B cell (primary cell): ENCODE measurements at regions not wholly inside any gene's neighbourhood (a gene's known extent, or its start where the extent isn't known, plus 50 kb on each side); places are given as distances from the start of the nearest gene placed in this dataset.

Experiments
- ATAC-seq: fragments of 200-7000 bp; cut with Tn5 transposase; one replicate; pipeline ENCODE4 v1.10.0; 2021; ENCODE audit warnings: low read depth, mild to moderate bottlenecking, moderate number of reproducible peaks, moderate library complexity
- CTCF ChIA-PET: fragments of 350-600 bp; sonication (Branson Sonifier 250); formaldehyde crosslinking; loops from one replicate; lab custom pipeline; 2021; ENCODE audit warnings: antibody characterized with exemption, inconsistent platforms; lab: Charles Lee
- POLR2A ChIA-PET: fragments of 350-600 bp; sonication (Branson Sonifier 250); formaldehyde crosslinking; loops from one replicate; lab custom pipeline; 2021; ENCODE audit warnings: antibody characterized with exemption; lab: Charles Lee
- DNase-seq: peaks from one replicate; pipeline ENCODE4 v3.0.0; 2013
- H2AFZ ChIP-seq: 2 replicates; pipeline ENCODE4 v1.6.1; 2012; ENCODE audit warnings: mild to moderate bottlenecking, low read depth, low read length; ENCODE audit not compliant: insufficient read depth, poor library complexity, severe bottlenecking
- H3K27ac ChIP-seq, 2 donors: 1 replicate in 1 of 2; 2 replicates in 1 of 2; pipeline ENCODE4 v1.5.1; 2012 to 2013; ENCODE audit warnings: low read length in 2 of 2, mild to moderate bottlenecking in 2 of 2, moderate library complexity in 1 of 2
- H3K27me3 ChIP-seq, 4 experiments: fragments of 200-600 bp in 1 of 4; sonication (generic) in 1 of 4; replicated peaks in 1 of 4; 1 replicate in 2 of 4; 2 replicates in 2 of 4; pipeline versions ENCODE4 v1.6.1 to v1.7.0; 2013 to 2016; ENCODE audit warnings: low read length in 3 of 4, mild to moderate bottlenecking in 2 of 4, mixed read lengths in 1 of 4, moderate library complexity in 1 of 4; ENCODE audit not compliant: insufficient read depth in 4 of 4, control insufficient read depth in 3 of 4; ENCODE audit errors: control extremely low read depth in 1 of 4
- H3K36me3 ChIP-seq, 2 experiments: replicated peaks in 1 of 2; 1 replicate in 1 of 2; 2 replicates in 1 of 2; pipeline versions ENCODE4 v1.6.1 to v1.7.1; 2013; ENCODE audit warnings: low read length in 1 of 2; ENCODE audit not compliant: insufficient read depth in 2 of 2, control insufficient read depth in 1 of 2; ENCODE audit errors: control extremely low read depth in 1 of 2, extremely low read depth in 1 of 2
- H3K4me1 ChIP-seq, 2 donors: fragments of 200-600 bp in 1 of 2; sonication (generic) in 1 of 2; 1 replicate in 1 of 2; 2 replicates in 1 of 2; pipeline versions ENCODE4 v1.5.1 to v1.6.1; 2013 to 2017; ENCODE audit warnings: low read length in 2 of 2; ENCODE audit not compliant: control insufficient read depth in 2 of 2, insufficient read depth in 2 of 2
- H3K4me2 ChIP-seq: replicated peaks from 2 replicates; pipeline ENCODE3; 2012; ENCODE audit warnings: mild to moderate bottlenecking, low read depth, low read length; ENCODE audit not compliant: poor library complexity, severe bottlenecking
- H3K4me3 ChIP-seq, 5 experiments: fragments of 200-600 bp in 1 of 5; sonication (generic) in 1 of 5; 1 replicate in 3 of 5; 2 replicates in 2 of 5; pipeline versions ENCODE4 v1.5.1 to v1.7.0; 2011 to 2016; ENCODE audit warnings: low read length in 4 of 5, mild to moderate bottlenecking in 4 of 5, low read depth in 2 of 5, control low read depth in 1 of 5, moderate library complexity in 1 of 5; ENCODE audit not compliant: insufficient read depth in 1 of 5; ENCODE audit errors: control extremely low read depth in 1 of 5, extremely low read depth in 1 of 5
- H3K79me2 ChIP-seq: fragments of 200-600 bp; sonication (generic); one replicate; pipeline ENCODE4 v1.6.0; 2016; ENCODE audit warnings: low read length; ENCODE audit not compliant: control insufficient read depth, insufficient read depth
- H3K9ac ChIP-seq: fragments of 200-600 bp; sonication (generic); 2 replicates; pipeline ENCODE4 v1.6.1; 2017; ENCODE audit warnings: mild to moderate bottlenecking, low read length, moderate library complexity
- H3K9me3 ChIP-seq, 3 donors: one replicate each; pipeline versions ENCODE4 v1.6.1 to v1.7.1; 2013; ENCODE audit warnings: low read length in 2 of 3; ENCODE audit not compliant: control insufficient read depth in 2 of 3, insufficient read depth in 1 of 3; ENCODE audit errors: control extremely low read depth in 1 of 3
- H4K20me1 ChIP-seq: 2 replicates; pipeline ENCODE4 v1.6.0; 2012; ENCODE audit warnings: mild to moderate bottlenecking, low read length; ENCODE audit not compliant: insufficient read depth, control insufficient read depth, poor library complexity, severe bottlenecking
- H3K27ac Mint-ChIP-seq: one replicate; pipeline ENCODE4 v1.8.0; 2021; ENCODE audit warnings: mixed read lengths
- H3K27me3 Mint-ChIP-seq: one replicate; pipeline ENCODE4 v1.8.0; 2021; ENCODE audit warnings: mixed read lengths
- H3K4me1 Mint-ChIP-seq: one replicate; pipeline ENCODE4 v1.8.0; 2021; ENCODE audit warnings: mixed read lengths
- H3K4me3 Mint-ChIP-seq: one replicate; pipeline ENCODE4 v1.8.0; 2021; ENCODE audit warnings: mixed read lengths
- H3K9me3 Mint-ChIP-seq: one replicate; pipeline ENCODE4 v1.8.0; 2022; ENCODE audit warnings: mixed read lengths; ENCODE audit not compliant: insufficient read depth
- EZH2 ChIP-seq: IDR thresholded peaks from 2 replicates; pipeline ENCODE4 v1.6.1; 2012; ENCODE audit warnings: borderline replicate concordance, low read depth, mild to moderate bottlenecking, moderate library complexity, low read length; ENCODE audit not compliant: insufficient read depth, poor library complexity, severe bottlenecking
- WGBS: methylation state at CpG from one replicate; pipeline ENCODE4 v1.1.5; 2013; ENCODE audit warnings: missing lambda C conversion rate; ENCODE audit not compliant: insufficient coverage; 5-methylcytosine and 5-hydroxymethylcytosine counted together
- intact Hi-C: fragments of 100-400 bp; cut with micrococcal nuclease; formaldehyde crosslinking; loops from one replicate; pipeline ENCODE4 v1.10.0; 2022
- TF ChIP-seq, protein P1 (sequence below): fragments of 200-600 bp; IDR thresholded peaks from one replicate; pipeline ENCODE4 v1.8.0; 2022; ENCODE audit warnings: antibody characterized with exemption, mild to moderate bottlenecking

DNA sequence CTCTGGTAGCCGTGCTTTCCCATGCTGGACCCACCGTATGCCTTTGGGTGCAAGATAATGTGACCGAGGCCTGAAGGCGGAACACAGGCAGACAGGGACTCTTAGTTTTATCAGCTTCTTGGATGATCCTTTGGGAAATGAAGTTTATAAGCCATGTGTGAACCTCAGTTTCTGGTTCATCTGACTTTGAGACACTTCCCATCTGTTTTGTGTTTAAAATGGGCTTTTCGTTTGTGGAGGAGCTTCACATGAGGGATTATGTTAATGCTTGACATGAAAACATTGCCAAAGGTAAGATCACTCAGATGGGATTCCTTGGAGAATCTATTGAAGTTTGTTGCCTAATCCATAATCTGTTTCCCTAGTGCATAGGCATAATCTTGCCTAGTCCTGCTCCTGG is 249.8 kb upstream of the LYZL1 start:
- no peaks in the 10 kb centered on the region for H3K27me3 Mint-ChIP-seq
- intact Hi-C loops: no loop called here
- DNase-seq (no peak), ATAC-seq (no peak)
- H3K36me3 ChIP-seq: no peaks in the 10 kb centered on the region
- no peak overlapping the region for H2AFZ ChIP-seq
- no peaks in the 10 kb centered on the region for H3K4me1 Mint-ChIP-seq
- CTCF ChIA-PET: no interaction called here
- H3K4me1 ChIP-seq: no peaks in the 10 kb centered on the region
- H3K4me3 Mint-ChIP-seq: no peak overlapping the region
- no peak overlapping the region for H3K27ac ChIP-seq
- peaks cover 6% of the 10 kb centered on the region for H3K9me3 Mint-ChIP-seq
- no peak overlapping the region for H3K9ac ChIP-seq
- 98% methylated on average over 5 of the region's 5 CpGs for WGBS
- H3K4me2 ChIP-seq: no peak overlapping the region
- H4K20me1 ChIP-seq: no peaks in the 10 kb centered on the region
- no peaks in the 10 kb centered on the region for H3K27me3 ChIP-seq
- no peak overlapping the region for H3K27ac Mint-ChIP-seq
- TF ChIP-seq, protein P1, sequence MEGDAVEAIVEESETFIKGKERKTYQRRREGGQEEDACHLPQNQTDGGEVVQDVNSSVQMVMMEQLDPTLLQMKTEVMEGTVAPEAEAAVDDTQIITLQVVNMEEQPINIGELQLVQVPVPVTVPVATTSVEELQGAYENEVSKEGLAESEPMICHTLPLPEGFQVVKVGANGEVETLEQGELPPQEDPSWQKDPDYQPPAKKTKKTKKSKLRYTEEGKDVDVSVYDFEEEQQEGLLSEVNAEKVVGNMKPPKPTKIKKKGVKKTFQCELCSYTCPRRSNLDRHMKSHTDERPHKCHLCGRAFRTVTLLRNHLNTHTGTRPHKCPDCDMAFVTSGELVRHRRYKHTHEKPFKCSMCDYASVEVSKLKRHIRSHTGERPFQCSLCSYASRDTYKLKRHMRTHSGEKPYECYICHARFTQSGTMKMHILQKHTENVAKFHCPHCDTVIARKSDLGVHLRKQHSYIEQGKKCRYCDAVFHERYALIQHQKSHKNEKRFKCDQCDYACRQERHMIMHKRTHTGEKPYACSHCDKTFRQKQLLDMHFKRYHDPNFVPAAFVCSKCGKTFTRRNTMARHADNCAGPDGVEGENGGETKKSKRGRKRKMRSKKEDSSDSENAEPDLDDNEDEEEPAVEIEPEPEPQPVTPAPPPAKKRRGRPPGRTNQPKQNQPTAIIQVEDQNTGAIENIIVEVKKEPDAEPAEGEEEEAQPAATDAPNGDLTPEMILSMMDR: no peak
- TF ChIP-seq EZH2: no peak
- H3K9me3 ChIP-seq: peaks cover 0 to 3% (median 0%) of the 10 kb centered on the region in 3 donors
- POLR2A ChIA-PET: no interaction called here
- no peaks in the 10 kb centered on the region for H3K79me2 ChIP-seq
- H3K4me3 ChIP-seq: no peak overlapping the region

DNA sequence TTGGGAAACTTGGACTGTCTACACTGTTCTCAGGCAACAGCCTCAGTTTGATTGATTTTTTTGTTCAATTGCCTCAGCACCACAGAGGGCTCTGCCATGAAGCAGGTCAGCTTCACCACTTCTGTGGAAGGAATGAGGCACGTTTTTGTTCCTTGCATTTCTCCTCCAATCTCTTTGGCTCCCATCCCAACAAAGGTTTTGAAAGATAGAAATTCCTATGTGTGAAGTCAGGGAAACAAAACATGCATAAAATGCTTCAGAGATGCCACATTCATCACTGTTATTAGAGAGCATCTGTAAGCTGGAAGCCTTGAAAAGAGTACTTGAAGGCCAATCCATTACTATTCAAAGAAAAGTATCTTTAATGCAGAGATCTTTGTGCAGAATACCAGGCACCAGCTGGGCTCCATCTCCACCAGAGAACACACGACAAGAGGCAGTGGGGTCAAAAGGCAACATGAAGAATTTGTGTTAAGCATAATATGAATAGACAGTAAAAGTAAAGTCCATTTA is 249.1 kb upstream of the LYZL1 start:
- no peak overlapping the region for H3K27ac ChIP-seq
- Mint-ChIP-seq H3K4me1 (no peaks in the 10 kb centered on the region), H3K27me3 (no peaks in the 10 kb centered on the region), H3K9me3 (peaks cover 6% of the 10 kb centered on the region), H3K4me3 (no peak overlapping the region), H3K27ac (no peak overlapping the region)
- DNase-seq (no peak), ATAC-seq (no peak)
- H3K9me3 ChIP-seq: peaks cover 0 to 3% (median 0%) of the 10 kb centered on the region in 3 donors
- no peaks in the 10 kb centered on the region for H3K36me3 ChIP-seq
- 100% methylated on average over 1 of the region's 2 CpGs for WGBS
- H3K4me2 ChIP-seq: no peak overlapping the region
- ChIA-PET POLR2A (no interaction called here), CTCF (no interaction called here)
- H3K4me3 ChIP-seq: no peak overlapping the region
- H2AFZ ChIP-seq: no peak overlapping the region
- no peaks in the 10 kb centered on the region for H3K27me3 ChIP-seq
- intact Hi-C loops: no loop called here
- no peaks in the 10 kb centered on the region for H3K4me1 ChIP-seq
- no peaks in the 10 kb centered on the region for H4K20me1 ChIP-seq
- no peak for TF ChIP-seq EZH2
- no peaks in the 10 kb centered on the region for H3K79me2 ChIP-seq
- H3K9ac ChIP-seq: no peak overlapping the region
